ENCODE measurements at regions not wholly inside any gene's neighbourhood (a gene's known extent, or its start where the extent isn't known, plus 50 kb on each side); places are given as distances from the start of the nearest gene placed in this dataset.

- TF ChIP-seq POLR2AphosphoS5 (IDR thresholded peaks at IDR 0.05) (no peak), POLR2A (IDR thresholded peaks at IDR 0.05) (no peak)
Observed at GRCh38 chr15:52912172-52912571, 122.0 kb upstream of the ONECUT1 start.
